Skeletal muscle satellite cell (primary cell): ENCODE measurements at regions not wholly inside any gene's neighbourhood (a gene's known extent, or its start where the extent isn't known, plus 50 kb on each side); places are given as distances from the start of the nearest gene placed in this dataset.

Experiments
- H3K27me3 ChIP-seq: 2 replicates; pipeline ENCODE4 v1.7.0; 2013; ENCODE audit warnings: low read length; ENCODE audit not compliant: control insufficient read depth, insufficient read depth
- H3K36me3 ChIP-seq: 2 replicates; pipeline ENCODE4 v1.7.0; 2013; ENCODE audit warnings: mild to moderate bottlenecking, control low read depth, low read length; ENCODE audit not compliant: insufficient read depth
- H3K4me1 ChIP-seq: 2 replicates; pipeline ENCODE4 v1.7.0; 2013; ENCODE audit warnings: low read length; ENCODE audit not compliant: control insufficient read depth, insufficient read depth
- H3K4me2 ChIP-seq: 2 replicates; pipeline ENCODE4 v1.7.0; 2013; ENCODE audit warnings: mild to moderate bottlenecking, low read length
- H3K4me3 ChIP-seq: 2 replicates; pipeline ENCODE4 v1.7.0; 2013; ENCODE audit warnings: low read length
- H3K9ac ChIP-seq: 2 replicates; pipeline ENCODE4 v1.7.0; 2013; ENCODE audit warnings: mild to moderate bottlenecking, low read depth, low read length, moderate library complexity
- H3K9me3 ChIP-seq: replicated peaks from 2 replicates; pipeline ENCODE4 v1.7.0; 2013; ENCODE audit warnings: mild to moderate bottlenecking, control low read depth, low read length

- Histone ChIP-seq H3K9me3 (no peaks in the 10 kb centered on the region), H3K36me3 (no peaks in the 10 kb centered on the region), H3K9ac (no peak overlapping the region), H3K4me2 (no peak overlapping the region), H3K4me1 (no peaks in the 10 kb centered on the region), H3K4me3 (no peak overlapping the region), H3K27me3 (no peaks in the 10 kb centered on the region)
These were observed 189.6 kb downstream of the CYRIA start for GRCh38 chr2:16475986-16476567.

GRCh38 chr2:16475586-16475985 is 190.0 kb downstream of the CYRIA start:
- no peaks in the 10 kb centered on the region for H3K36me3 ChIP-seq
- no peak overlapping the region for H3K9ac ChIP-seq
- no peaks in the 10 kb centered on the region for H3K9me3 ChIP-seq
- no peak overlapping the region for H3K4me2 ChIP-seq
- no peaks in the 10 kb centered on the region for H3K4me1 ChIP-seq
- H3K4me3 ChIP-seq, result no peak overlapping the region
- no peaks in the 10 kb centered on the region for H3K27me3 ChIP-seq

- Histone ChIP-seq H3K4me3 (no peak overlapping the region), H3K4me2 (no peak overlapping the region), H3K36me3 (no peaks in the 10 kb centered on the region), H3K27me3 (no peaks in the 10 kb centered on the region), H3K9ac (no peak overlapping the region), H3K9me3 (no peaks in the 10 kb centered on the region), H3K4me1 (no peaks in the 10 kb centered on the region)
These were observed 192.1 kb downstream of the CYRIA start for GRCh38 chr2:16473575-16473974.

- Histone ChIP-seq H3K4me3 (no peak overlapping the region), H3K36me3 (no peaks in the 10 kb centered on the region), H3K4me2 (no peak overlapping the region), H3K4me1 (no peaks in the 10 kb centered on the region), H3K9me3 (no peaks in the 10 kb centered on the region), H3K9ac (no peak overlapping the region), H3K27me3 (no peaks in the 10 kb centered on the region)
These were observed 194.6 kb downstream of the CYRIA start for GRCh38 chr2:16470936-16471490.

GRCh38 chr2:16466821-16467151 is 198.8 kb downstream of the CYRIA start:
- no peaks in the 10 kb centered on the region for H3K9me3 ChIP-seq
- no peak overlapping the region for H3K4me2 ChIP-seq
- H3K4me3 ChIP-seq, result no peak overlapping the region
- H3K36me3 ChIP-seq, result no peaks in the 10 kb centered on the region
- no peaks in the 10 kb centered on the region for H3K27me3 ChIP-seq
- no peak overlapping the region for H3K9ac ChIP-seq
- no peaks in the 10 kb centered on the region for H3K4me1 ChIP-seq

- Histone ChIP-seq H3K4me2 (no peak overlapping the region), H3K4me3 (no peak overlapping the region), H3K36me3 (no peaks in the 10 kb centered on the region), H3K4me1 (no peaks in the 10 kb centered on the region), H3K27me3 (no peaks in the 10 kb centered on the region), H3K9ac (no peak overlapping the region), H3K9me3 (no peaks in the 10 kb centered on the region)
These were observed 199.4 kb downstream of the CYRIA start for GRCh38 chr2:16466133-16466820.

- H3K36me3 ChIP-seq, result no peaks in the 10 kb centered on the region
- H3K9me3 ChIP-seq, result no peaks in the 10 kb centered on the region
- H3K4me3 ChIP-seq, result no peak overlapping the region
- no peak overlapping the region for H3K9ac ChIP-seq
- H3K27me3 ChIP-seq, result no peaks in the 10 kb centered on the region
- H3K4me2 ChIP-seq, result no peak overlapping the region
- H3K4me1 ChIP-seq, result no peaks in the 10 kb centered on the region
These were observed 201.0 kb downstream of the CYRIA start for GRCh38 chr2:16464641-16465040.

GRCh38 chr2:16462958-16463357 is 202.7 kb downstream of the CYRIA start:
- no peaks in the 10 kb centered on the region for H3K36me3 ChIP-seq
- H3K9me3 ChIP-seq, result no peaks in the 10 kb centered on the region
- no peaks in the 10 kb centered on the region for H3K27me3 ChIP-seq
- H3K4me2 ChIP-seq, result no peak overlapping the region
- no peak overlapping the region for H3K4me3 ChIP-seq
- H3K9ac ChIP-seq, result no peak overlapping the region
- H3K4me1 ChIP-seq, result no peaks in the 10 kb centered on the region

GRCh38 chr2:16461672-16462071 is 204.0 kb downstream of the CYRIA start:
- H3K4me3 ChIP-seq, result no peak overlapping the region
- no peak overlapping the region for H3K9ac ChIP-seq
- no peaks in the 10 kb centered on the region for H3K27me3 ChIP-seq
- H3K9me3 ChIP-seq, result no peaks in the 10 kb centered on the region
- no peaks in the 10 kb centered on the region for H3K4me1 ChIP-seq
- no peak overlapping the region for H3K4me2 ChIP-seq
- no peaks in the 10 kb centered on the region for H3K36me3 ChIP-seq

- Histone ChIP-seq H3K4me2 (no peak overlapping the region), H3K9ac (no peak overlapping the region), H3K27me3 (no peaks in the 10 kb centered on the region), H3K36me3 (no peaks in the 10 kb centered on the region), H3K4me1 (no peaks in the 10 kb centered on the region), H3K4me3 (no peak overlapping the region), H3K9me3 (no peaks in the 10 kb centered on the region)
These were observed 206.0 kb downstream of the CYRIA start for GRCh38 chr2:16459606-16460005.

- no peaks in the 10 kb centered on the region for H3K27me3 ChIP-seq
- H3K9me3 ChIP-seq, result no peaks in the 10 kb centered on the region
- H3K4me1 ChIP-seq, result no peaks in the 10 kb centered on the region
- H3K4me3 ChIP-seq, result no peak overlapping the region
- no peak overlapping the region for H3K4me2 ChIP-seq
- no peaks in the 10 kb centered on the region for H3K36me3 ChIP-seq
- no peak overlapping the region for H3K9ac ChIP-seq
These were observed 211.0 kb downstream of the CYRIA start for GRCh38 chr2:16454621-16455020.

GRCh38 chr2:16452123-16452522 is 213.5 kb downstream of the CYRIA start:
- Histone ChIP-seq H3K4me1 (no peaks in the 10 kb centered on the region), H3K36me3 (no peaks in the 10 kb centered on the region), H3K4me3 (no peak overlapping the region), H3K9me3 (no peaks in the 10 kb centered on the region), H3K4me2 (no peak overlapping the region), H3K9ac (no peak overlapping the region), H3K27me3 (no peaks in the 10 kb centered on the region)
